OCI-LY7 (cell line): ENCODE measurements at regions not wholly inside any gene's neighbourhood (a gene's known extent, or its start where the extent isn't known, plus 50 kb on each side); places are given as distances from the start of the nearest gene placed in this dataset.

Source experiments
- BruUV-seq: library from RNA; stranded (reverse); fragments of 400-500 nt; replicated peaks from 2 replicates; lab custom pipeline; 2021; lab: Mats Ljungman, UMichigan
- CTCF ChIA-PET: fragments of 300-600 bp; sonication (Branson Sonifier 250); formaldehyde crosslinking; loops from one replicate; lab custom pipeline; 2022; ENCODE audit warnings: antibody characterized with exemption; ENCODE audit not compliant: unreplicated experiment; lab: Charles Lee
- POLR2A ChIA-PET: fragments of 300-600 bp; sonication (Branson Sonifier 250); formaldehyde crosslinking; loops from one replicate; lab custom pipeline; 2022; ENCODE audit warnings: antibody characterized with exemption; lab: Charles Lee
- DNase-seq: peaks from one replicate; pipeline ENCODE4 v3.0.0-alpha.2; 2015; ENCODE audit warnings: low spot score
- H2AFZ ChIP-seq: fragments of 200-600 bp; sonication (generic), shearing (Covaris generic); 2 replicates; pipeline ENCODE4 v1.6.1; 2014; ENCODE audit warnings: mild to moderate bottlenecking, antibody characterized with exemption, low read length, moderate library complexity
- H3K27ac ChIP-seq: fragments of 200-600 bp; sonication (generic); 2 replicates; pipeline ENCODE4 v1.5.1; 2014; ENCODE audit warnings: mixed run types, low read depth, mild to moderate bottlenecking, moderate library complexity, low read length, inconsistent platforms; ENCODE audit not compliant: poor library complexity, severe bottlenecking
- H3K36me3 ChIP-seq: fragments of 200-600 bp; sonication (generic); 2 replicates; pipeline ENCODE4 v1.6.1; 2014; ENCODE audit warnings: mild to moderate bottlenecking, antibody characterized with exemption, low read length, moderate library complexity, mixed read lengths; ENCODE audit not compliant: insufficient read depth
- H3K4me1 ChIP-seq: fragments of 200-600 bp; sonication (generic); 2 replicates; pipeline ENCODE4 v1.5.1; 2014; ENCODE audit warnings: mild to moderate bottlenecking, low read length; ENCODE audit not compliant: insufficient read depth, poor library complexity, severe bottlenecking
- H3K4me2 ChIP-seq: fragments of 200-600 bp; sonication (generic); 2 replicates; pipeline ENCODE4 v1.6.1; 2014; ENCODE audit warnings: mild to moderate bottlenecking, low read length
- H3K4me3 ChIP-seq: fragments of 200-600 bp; sonication (generic); 2 replicates; pipeline ENCODE4 v1.5.1; 2014; ENCODE audit warnings: mild to moderate bottlenecking, low read depth, low read length; ENCODE audit not compliant: poor library complexity, severe bottlenecking
- H3K79me2 ChIP-seq: fragments of 200-600 bp; sonication (generic); 2 replicates; pipeline ENCODE4 v1.6.1; 2016; ENCODE audit warnings: low read depth, mild to moderate bottlenecking, low read length, moderate library complexity, mixed read lengths; ENCODE audit not compliant: insufficient read depth
- H3K9me2 ChIP-seq: fragments of 200-600 bp; sonication (generic); 2 replicates; pipeline ENCODE4 v1.6.1; 2016; ENCODE audit warnings: mild to moderate bottlenecking, low read length, mixed read lengths; ENCODE audit not compliant: insufficient read depth
- H3K9me3 ChIP-seq: fragments of 200-600 bp; sonication (generic); 2 replicates; pipeline ENCODE4 v1.6.1; 2014; ENCODE audit warnings: mild to moderate bottlenecking, mixed run types, low read length, mixed read lengths
- H4K20me1 ChIP-seq: fragments of 200-600 bp; sonication (generic); 2 replicates; pipeline ENCODE4 v1.6.1; 2014; ENCODE audit warnings: mild to moderate bottlenecking, antibody characterized with exemption, low read length, moderate library complexity, mixed read lengths; ENCODE audit not compliant: insufficient read depth
- CTCF ChIP-seq: fragments of 200-600 bp; sonication (generic); conservative IDR thresholded peaks from 2 replicates; pipeline ENCODE4 v1.5.1; 2014; ENCODE audit warnings: mild to moderate bottlenecking, antibody characterized with exemption, low read length, moderate library complexity, mixed read lengths
- EZH2phosphoT487 ChIP-seq: fragments of 200-600 bp; sonication (generic); IDR thresholded peaks from 2 replicates; pipeline ENCODE4 v1.6.1; 2018; ENCODE audit warnings: low read depth, borderline replicate concordance, mild to moderate bottlenecking, mixed run types, antibody characterized with exemption, low read length, moderate library complexity, mixed read lengths
- intact Hi-C: fragments of 100-400 bp; cut with micrococcal nuclease; formaldehyde crosslinking; loops from one replicate; pipeline ENCODE4 v1.10.0; 2022; ENCODE audit not compliant: unreplicated experiment

DNA sequence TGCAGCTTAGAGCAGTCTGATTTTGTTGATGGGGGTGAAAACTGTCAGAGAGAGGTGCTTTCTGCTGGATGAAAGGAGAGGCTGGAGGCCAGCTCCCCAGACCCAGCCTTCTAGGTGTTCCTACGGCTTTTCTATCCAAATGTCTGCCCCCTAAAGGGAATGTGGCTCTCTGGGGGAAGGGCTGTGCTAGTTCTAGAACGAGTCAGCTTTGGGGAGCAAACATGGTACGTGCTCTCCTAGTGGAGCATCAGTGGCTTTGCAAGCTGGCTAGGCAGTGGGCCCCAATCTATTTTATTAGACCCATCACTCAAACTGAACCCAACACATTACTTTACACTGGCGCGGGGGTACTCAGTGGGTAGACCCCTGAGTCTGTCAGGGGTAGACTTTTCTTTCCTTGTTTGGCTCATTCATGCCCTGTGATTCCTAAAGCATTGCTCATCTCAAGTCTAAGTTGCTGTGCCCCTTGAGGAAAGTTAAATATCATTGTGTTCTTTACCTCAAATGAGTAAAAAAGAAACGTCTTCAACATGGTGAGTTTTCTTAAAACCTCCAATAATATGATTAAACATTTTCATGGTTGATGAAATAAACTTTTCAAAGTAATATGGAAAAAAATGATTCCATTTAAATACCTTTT, 254.9 kb downstream of the DLEU7 start:
- Histone ChIP-seq H3K4me2 (no peak overlapping the region), H3K79me2 (no peaks in the 10 kb centered on the region), H3K27ac (no peak overlapping the region), H2AFZ (no peak overlapping the region; the same call in 1 of the 2 replicates), H4K20me1 (no peaks in the 10 kb centered on the region), H3K36me3 (no peaks in the 10 kb centered on the region), H3K4me1 (peaks cover 57% of the 10 kb centered on the region), H3K4me3 (no peak overlapping the region), H3K9me3 (no peaks in the 10 kb centered on the region; the same call in 1 of the 2 replicates), H3K9me2 (no peaks in the 10 kb centered on the region)
- BruUV-seq, result no TSS peak
- TF ChIP-seq EZH2phosphoT487 (no peak), CTCF (no peak; the same call in 1 of the 2 replicates)
- intact Hi-C loops, result no loop called here
- ChIA-PET POLR2A (interaction anchor here (0.6 to 2.5 kb wide), 4 partner anchors 9 to 20 kb away, joined by 3 to 9 read pairs (median 4); no protein-coding TSS in a partner anchor), CTCF (no interaction called here)
- DNase-seq, result no peak

GRCh38 chr13:50589139-50589538, 254.4 kb downstream of the DLEU7 start:
- Histone ChIP-seq H3K9me2 (no peaks in the 10 kb centered on the region), H3K9me3 (no peaks in the 10 kb centered on the region; the same call in 1 of the 2 replicates), H3K4me2 (no peak overlapping the region), H4K20me1 (no peaks in the 10 kb centered on the region), H3K4me3 (no peak overlapping the region), H3K36me3 (no peaks in the 10 kb centered on the region), H3K79me2 (no peaks in the 10 kb centered on the region), H2AFZ (no peak overlapping the region; the same call in 1 of the 2 replicates), H3K27ac (no peak overlapping the region), H3K4me1 (peaks cover 63% of the 10 kb centered on the region)
- intact Hi-C loops, result no loop called here
- ChIA-PET POLR2A (interaction anchor here (0.6 to 2.5 kb wide), 3 partner anchors 13 to 448 kb away, joined by 3 to 7 read pairs (median 6); no protein-coding TSS in a partner anchor), CTCF (no interaction called here)
- TF ChIP-seq CTCF (no peak), EZH2phosphoT487 (no peak)
- no peak for DNase-seq
- no TSS peak for BruUV-seq

GRCh38 chr13:50589651-50590054, 253.8 kb downstream of the DLEU7 start:
- Histone ChIP-seq H3K9me2 (no peaks in the 10 kb centered on the region), H3K9me3 (no peaks in the 10 kb centered on the region), H3K27ac (no peak overlapping the region), H3K36me3 (no peaks in the 10 kb centered on the region), H2AFZ (no peak overlapping the region), H4K20me1 (no peaks in the 10 kb centered on the region), H3K4me3 (no peak overlapping the region), H3K4me1 (peaks cover 66% of the 10 kb centered on the region), H3K79me2 (no peaks in the 10 kb centered on the region), H3K4me2 (no peak overlapping the region)
- ChIA-PET POLR2A (interaction anchor here (0.6 to 1.9 kb wide), 2 partner anchors 14 to 449 kb away, joined by 3 to 7 read pairs; no protein-coding TSS in a partner anchor), CTCF (interaction anchor here (0.9 kb wide), 1 partner anchor 613 kb away, joined by 3 read pairs; no protein-coding TSS in a partner anchor)
- intact Hi-C loops, result loop anchor here (10.0 kb wide), 2 partner anchors 595 to 1235 kb away; partner anchors contain the start of gene TRIM13
- no peak for TF ChIP-seq CTCF
- no peak for TF ChIP-seq EZH2phosphoT487
- BruUV-seq, result no TSS peak
- no peak for DNase-seq
